Gastroesophageal sphincter (tissue), 3 donors: ENCODE measurements at regions not wholly inside any gene's neighbourhood (a gene's known extent, or its start where the extent isn't known, plus 50 kb on each side); places are given as distances from the start of the nearest gene placed in this dataset.

Experiments used
- CTCF ChIP-seq, 4 experiments: fragments of 200-600 bp in 2 of 4; fragments of 450-650 bp in 2 of 4; sonication (generic) in 1 of 4; IDR thresholded peaks; one replicate each; pipeline ENCODE4 v1.5.1; 2017 to 2019; ENCODE audit warnings: antibody characterized with exemption in 4 of 4, mild to moderate bottlenecking in 2 of 4, moderate library complexity in 2 of 4
- POLR2AphosphoS5 ChIP-seq: sonication (generic); formaldehyde crosslinking; IDR thresholded peaks from one replicate; pipeline ENCODE4 v1.6.1; 2017; ENCODE audit warnings: antibody characterized with exemption

DNA sequence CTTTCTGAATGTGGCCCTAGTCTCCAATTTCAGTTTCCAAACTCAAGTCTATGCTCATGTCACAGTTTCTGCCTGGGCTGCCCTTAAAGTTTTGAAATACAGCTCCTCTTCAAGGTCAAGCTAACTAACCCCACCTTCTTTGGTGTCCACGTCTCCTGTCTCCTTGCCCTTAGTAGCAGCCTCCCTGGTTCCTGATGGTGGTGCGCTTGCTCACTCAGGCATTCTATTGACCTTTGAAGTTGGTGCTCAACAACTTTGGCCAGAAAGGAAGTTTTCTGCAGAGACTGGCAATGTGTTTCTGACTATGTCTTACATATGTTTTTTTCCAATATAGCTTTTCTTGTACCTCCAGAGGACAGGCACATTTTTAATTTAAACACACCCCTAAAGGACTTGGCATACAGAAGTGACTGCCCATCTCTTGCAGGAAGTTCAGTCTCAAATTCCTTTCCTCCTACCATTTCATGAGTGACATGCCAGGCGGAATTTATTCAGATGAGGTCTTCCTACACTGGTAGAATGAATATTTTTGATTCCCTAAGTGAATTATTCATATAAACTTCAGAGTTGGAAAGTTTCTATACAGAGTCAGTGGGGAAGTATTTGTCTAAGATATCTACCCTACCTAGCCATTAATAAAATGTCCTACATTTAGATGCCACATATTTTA, 364.3 kb upstream of the USP24 start:
- TF ChIP-seq POLR2AphosphoS5 (no peak), CTCF (IDR thresholded peaks at IDR 0.05) (no peak)
